ENCODE measurements at regions not wholly inside any gene's neighbourhood (a gene's known extent, or its start where the extent isn't known, plus 50 kb on each side); places are given as distances from the start of the nearest gene placed in this dataset.

- H2BK12ac ChIP-seq (ENCODE audit: low read length in 2 of 2): no peak overlapping the region
- WGBS: 79% methylated on average over 34 of the region's 44 CpGs
Observed at GRCh38 chr10:100621360-100622205, 85.8 kb downstream of the HIF1AN start.

DNA sequence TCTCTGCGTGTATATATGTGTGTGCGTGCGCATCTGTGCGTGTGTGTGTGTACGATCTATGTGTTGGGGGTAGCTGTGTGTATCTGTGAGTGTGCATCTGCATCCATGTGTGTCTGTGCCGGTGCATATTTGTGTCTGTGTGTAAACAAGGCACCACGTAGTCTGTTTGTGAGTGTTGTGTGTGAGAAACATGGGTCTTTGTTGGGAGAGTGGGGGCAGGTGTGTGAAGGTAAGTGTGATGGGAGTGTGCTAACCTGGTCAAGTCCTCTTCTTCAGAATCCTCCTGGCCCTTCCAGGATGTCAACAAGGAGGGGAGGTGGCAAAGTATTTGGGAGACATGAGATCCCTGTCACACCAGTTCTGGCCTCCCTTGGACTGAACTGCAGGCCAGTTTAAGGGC, 87.2 kb downstream of the HIF1AN start:
- Histone ChIP-seq H4K91ac (ENCODE audit: low read length) (no peak overlapping the region), H3K14ac (ENCODE audit: low read length in 2 of 2) (no peak overlapping the region), H3K79me1 (replicated peaks; ENCODE audit: low read length, poor library complexity, severe bottlenecking) (no peaks in the 10 kb centered on the region), H3K9ac (ENCODE audit: low read length) (no peak overlapping the region), H2BK120ac (ENCODE audit: low read depth, low read length) (no peak overlapping the region), H3K23ac (ENCODE audit: low read length in 2 of 2) (no peak overlapping the region), H2AFZ (ENCODE audit: low read depth, low read length) (no peak overlapping the region), H3K4me1 (ENCODE audit: control insufficient read depth, insufficient read depth, low read depth, low read length) (peaks cover 1% of the 10 kb centered on the region), H3K4ac (ENCODE audit: low read depth in 1 of 2, low read length in 2 of 2) (no peak overlapping the region), H2BK15ac (ENCODE audit: low read depth, poor library complexity, severe bottlenecking) (no peak overlapping the region), H2BK5ac (ENCODE audit: low read depth, low read length, poor library complexity, severe bottlenecking) (no peak overlapping the region), H3K36me3 (ENCODE audit: control insufficient read depth in 1 of 2, insufficient read depth in 2 of 2, low read depth in 1 of 2, low read length in 2 of 2) (no peaks in the 10 kb centered on the region), H3K4me2 (ENCODE audit: low read length, poor library complexity, severe bottlenecking) (no peak overlapping the region), H3K4me3 (ENCODE audit: insufficient read depth in 1 of 2, low read depth in 1 of 2, low read length in 2 of 2) (no peak overlapping the region), H2BK12ac (ENCODE audit: low read length in 2 of 2) (no peak overlapping the region), H3K9me3 (ENCODE audit: control insufficient read depth, low read length) (peaks cover 2% of the 10 kb centered on the region), H4K8ac (ENCODE audit: low read length) (no peak overlapping the region), H2AK5ac (ENCODE audit: low read length, severe bottlenecking) (no peak overlapping the region), H3K27me3 (ENCODE audit: control insufficient read depth in 1 of 2, insufficient read depth in 1 of 2, low read length in 2 of 2) (peaks cover 72 to 79% of the 10 kb centered on the region in 2 experiments), H3K18ac (ENCODE audit: low read depth in 1 of 2, low read length in 2 of 2) (no peak overlapping the region), H3K27ac (ENCODE audit: low read length, poor library complexity, severe bottlenecking) (no peak overlapping the region)
- 87% methylated on average over 7 of the region's 7 CpGs for WGBS
- no peak for DNase-seq

More at GRCh38 chr10:100621360-100622205, 85.8 kb downstream of the HIF1AN start:
- no peak overlapping the region for H3K4me2 ChIP-seq (ENCODE audit: low read length, poor library complexity, severe bottlenecking)
- H3K79me1 ChIP-seq (replicated peaks; ENCODE audit: low read length, poor library complexity, severe bottlenecking): no peaks in the 10 kb centered on the region
- DNase-seq: no peak
- H3K18ac ChIP-seq (ENCODE audit: low read depth in 1 of 2, low read length in 2 of 2): no peak overlapping the region
- no peak overlapping the region for H3K27ac ChIP-seq (ENCODE audit: low read length, poor library complexity, severe bottlenecking)
- no peak overlapping the region for H3K4ac ChIP-seq (ENCODE audit: low read depth in 1 of 2, low read length in 2 of 2)
- H3K14ac ChIP-seq (ENCODE audit: low read length in 2 of 2): no peak overlapping the region
- H3K9me3 ChIP-seq (ENCODE audit: control insufficient read depth, low read length): peaks cover 2% of the 10 kb centered on the region
- peaks cover 1% of the 10 kb centered on the region for H3K4me1 ChIP-seq (ENCODE audit: control insufficient read depth, insufficient read depth, low read depth, low read length)
- no peaks in the 10 kb centered on the region for H3K36me3 ChIP-seq (ENCODE audit: control insufficient read depth in 1 of 2, insufficient read depth in 2 of 2, low read depth in 1 of 2, low read length in 2 of 2)
- H2BK120ac ChIP-seq (ENCODE audit: low read depth, low read length): no peak overlapping the region
- H3K9ac ChIP-seq (ENCODE audit: low read length): no peak overlapping the region
- no peak overlapping the region for H2AK5ac ChIP-seq (ENCODE audit: low read length, severe bottlenecking)
- no peak overlapping the region for H4K91ac ChIP-seq (ENCODE audit: low read length)
- H2BK15ac ChIP-seq (ENCODE audit: low read depth, poor library complexity, severe bottlenecking): no peak overlapping the region
- H3K4me3 ChIP-seq (ENCODE audit: insufficient read depth in 1 of 2, low read depth in 1 of 2, low read length in 2 of 2): no peak overlapping the region
- peaks cover 86 to 88% of the 10 kb centered on the region in 2 experiments for H3K27me3 ChIP-seq (ENCODE audit: control insufficient read depth in 1 of 2, insufficient read depth in 1 of 2, low read length in 2 of 2)
- H2BK5ac ChIP-seq (ENCODE audit: low read depth, low read length, poor library complexity, severe bottlenecking): no peak overlapping the region
- no peak overlapping the region for H2AFZ ChIP-seq (ENCODE audit: low read depth, low read length)
- no peak overlapping the region for H4K8ac ChIP-seq (ENCODE audit: low read length)
- no peak overlapping the region for H3K23ac ChIP-seq (ENCODE audit: low read length in 2 of 2)

DNA sequence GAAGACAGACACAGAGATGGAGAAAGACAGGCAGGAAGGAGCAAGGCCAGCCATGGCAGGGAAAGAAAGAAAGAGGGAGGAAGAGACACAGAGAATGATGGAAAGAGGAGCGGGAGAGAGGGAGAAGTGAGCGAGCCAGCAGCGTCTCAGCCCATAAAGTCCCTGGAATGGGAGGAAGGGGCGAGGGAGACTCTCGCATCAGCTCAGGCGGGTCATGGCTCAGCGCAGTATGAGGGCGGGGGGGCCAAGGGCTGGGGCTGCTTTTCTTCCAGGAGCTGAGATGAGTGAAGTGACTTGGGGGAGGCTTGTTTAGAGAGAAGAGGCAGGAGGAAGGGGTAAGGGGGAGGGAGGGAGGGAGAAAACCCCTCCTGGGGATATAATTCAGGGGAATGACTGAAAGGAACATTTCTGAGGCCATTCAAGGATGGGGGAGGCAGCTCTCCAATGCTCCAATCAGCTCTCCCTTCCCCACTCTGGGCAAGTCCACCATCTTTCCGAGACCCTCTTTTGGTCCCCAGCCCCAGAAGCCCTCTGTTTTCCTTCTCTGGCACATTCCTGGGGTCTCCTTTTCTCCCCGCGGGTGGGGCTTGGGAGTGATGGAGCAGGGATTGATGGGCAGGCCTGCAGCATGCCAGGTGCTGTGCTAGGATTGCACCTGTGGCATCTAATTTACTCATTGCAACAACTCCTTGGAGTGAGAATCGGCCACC, 87.9 kb downstream of the HIF1AN start:
- Histone ChIP-seq H2AFZ (ENCODE audit: low read depth, low read length) (no peak overlapping the region), H3K4me1 (ENCODE audit: control insufficient read depth, insufficient read depth, low read depth, low read length) (peaks cover 1% of the 10 kb centered on the region), H3K27ac (ENCODE audit: low read length, poor library complexity, severe bottlenecking) (no peak overlapping the region), H3K14ac (ENCODE audit: low read length in 2 of 2) (no peak overlapping the region), H3K9ac (ENCODE audit: low read length) (no peak overlapping the region), H2AK5ac (ENCODE audit: low read length, severe bottlenecking) (no peak overlapping the region), H3K4me2 (ENCODE audit: low read length, poor library complexity, severe bottlenecking) (no peak overlapping the region), H2BK120ac (ENCODE audit: low read depth, low read length) (no peak overlapping the region), H4K91ac (ENCODE audit: low read length) (no peak overlapping the region), H3K18ac (ENCODE audit: low read depth in 1 of 2, low read length in 2 of 2) (no peak overlapping the region), H3K9me3 (ENCODE audit: control insufficient read depth, low read length) (peaks cover 2% of the 10 kb centered on the region), H3K36me3 (ENCODE audit: control insufficient read depth in 1 of 2, insufficient read depth in 2 of 2, low read depth in 1 of 2, low read length in 2 of 2) (no peaks in the 10 kb centered on the region), H2BK15ac (ENCODE audit: low read depth, poor library complexity, severe bottlenecking) (no peak overlapping the region), H3K79me1 (replicated peaks; ENCODE audit: low read length, poor library complexity, severe bottlenecking) (no peaks in the 10 kb centered on the region), H2BK12ac (ENCODE audit: low read length in 2 of 2) (no peak overlapping the region), H2BK5ac (ENCODE audit: low read depth, low read length, poor library complexity, severe bottlenecking) (no peak overlapping the region), H4K8ac (ENCODE audit: low read length) (no peak overlapping the region), H3K27me3 (ENCODE audit: control insufficient read depth in 1 of 2, insufficient read depth in 1 of 2, low read length in 2 of 2) (peaks cover 69 to 81% of the 10 kb centered on the region in 2 experiments), H3K4ac (ENCODE audit: low read depth in 1 of 2, low read length in 2 of 2) (no peak overlapping the region), H3K23ac (ENCODE audit: low read length in 2 of 2) (no peak overlapping the region), H3K4me3 (ENCODE audit: insufficient read depth in 1 of 2, low read depth in 1 of 2, low read length in 2 of 2) (no peak overlapping the region)
- DNase-seq: no peak
- WGBS: 72% methylated on average over 9 of the region's 12 CpGs

DNA sequence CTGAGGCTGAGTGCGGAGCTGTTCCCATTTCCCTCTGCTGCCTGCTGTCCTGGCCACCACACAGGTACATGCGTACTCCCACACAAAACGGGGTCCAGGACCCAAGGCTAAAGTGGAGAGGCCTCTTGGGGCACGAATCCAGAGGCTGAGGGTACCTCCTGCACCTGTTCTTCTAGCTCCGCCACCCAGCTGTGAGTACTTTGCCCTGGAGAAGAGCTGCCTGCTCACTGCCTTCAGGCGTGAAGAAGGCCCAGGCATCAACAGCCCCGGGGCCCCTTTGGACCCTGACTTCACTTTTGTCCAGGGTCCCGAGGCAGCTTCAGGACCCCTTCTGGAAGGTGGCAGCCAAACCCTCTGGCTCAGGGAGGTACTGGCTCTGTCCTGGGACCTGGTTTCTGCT, 88.6 kb downstream of the HIF1AN start:
- no peak overlapping the region for H3K18ac ChIP-seq (ENCODE audit: low read depth in 1 of 2, low read length in 2 of 2)
- H2BK12ac ChIP-seq (ENCODE audit: low read length in 2 of 2): no peak overlapping the region
- no peak overlapping the region for H4K8ac ChIP-seq (ENCODE audit: low read length)
- no peak overlapping the region for H3K9ac ChIP-seq (ENCODE audit: low read length)
- no peak overlapping the region for H2BK15ac ChIP-seq (ENCODE audit: low read depth, poor library complexity, severe bottlenecking)
- H3K27me3 ChIP-seq (ENCODE audit: control insufficient read depth in 1 of 2, insufficient read depth in 1 of 2, low read length in 2 of 2): peaks cover 65 to 79% of the 10 kb centered on the region in 2 experiments
- no peak overlapping the region for H3K27ac ChIP-seq (ENCODE audit: low read length, poor library complexity, severe bottlenecking)
- H3K36me3 ChIP-seq (ENCODE audit: control insufficient read depth in 1 of 2, insufficient read depth in 2 of 2, low read depth in 1 of 2, low read length in 2 of 2): no peaks in the 10 kb centered on the region
- no peaks in the 10 kb centered on the region for H3K4me1 ChIP-seq (ENCODE audit: control insufficient read depth, insufficient read depth, low read depth, low read length)
- H3K14ac ChIP-seq (ENCODE audit: low read length in 2 of 2): no peak overlapping the region
- H2BK120ac ChIP-seq (ENCODE audit: low read depth, low read length): no peak overlapping the region
- 61% methylated on average over 8 of the region's 8 CpGs for WGBS
- H4K91ac ChIP-seq (ENCODE audit: low read length): no peak overlapping the region
- no peak overlapping the region for H2AK5ac ChIP-seq (ENCODE audit: low read length, severe bottlenecking)
- H2AFZ ChIP-seq (ENCODE audit: low read depth, low read length): no peak overlapping the region
- no peak overlapping the region for H3K4ac ChIP-seq (ENCODE audit: low read depth in 1 of 2, low read length in 2 of 2)
- DNase-seq: no peak
- no peak overlapping the region for H3K4me2 ChIP-seq (ENCODE audit: low read length, poor library complexity, severe bottlenecking)
- H3K9me3 ChIP-seq (ENCODE audit: control insufficient read depth, low read length): peaks cover 2% of the 10 kb centered on the region
- no peak overlapping the region for H2BK5ac ChIP-seq (ENCODE audit: low read depth, low read length, poor library complexity, severe bottlenecking)
- no peaks in the 10 kb centered on the region for H3K79me1 ChIP-seq (replicated peaks; ENCODE audit: low read length, poor library complexity, severe bottlenecking)
- H3K4me3 ChIP-seq (ENCODE audit: insufficient read depth in 1 of 2, low read depth in 1 of 2, low read length in 2 of 2): no peak overlapping the region
- no peak overlapping the region for H3K23ac ChIP-seq (ENCODE audit: low read length in 2 of 2)

Data from mesenchymal stem cell (in vitro differentiated cells and primary cell).